ENCODE measurements at regions not wholly inside any gene's neighbourhood (a gene's known extent, or its start where the extent isn't known, plus 50 kb on each side); places are given as distances from the start of the nearest gene placed in this dataset.

DNA sequence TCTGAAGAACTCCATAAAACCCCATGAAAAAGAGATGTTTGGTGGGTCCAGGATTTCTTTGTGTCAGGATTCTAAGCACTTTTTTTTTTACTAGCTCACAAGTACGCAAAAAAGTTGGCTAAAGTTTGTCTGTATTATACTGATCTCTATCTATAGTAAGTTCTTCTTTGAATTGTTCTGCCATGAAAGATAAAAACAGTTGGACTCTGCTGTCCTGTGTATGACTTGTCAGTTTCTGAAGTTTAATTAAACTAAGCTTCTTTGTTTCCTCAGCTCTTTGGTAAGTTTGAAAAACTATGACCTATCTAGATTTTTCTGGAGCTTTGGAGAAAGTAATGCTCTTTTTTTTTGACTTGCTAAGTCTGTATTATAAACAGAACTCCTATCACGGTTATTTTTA lies 812.2 kb upstream of the LUZP2 start:
- TF ChIP-seq, protein P1, sequence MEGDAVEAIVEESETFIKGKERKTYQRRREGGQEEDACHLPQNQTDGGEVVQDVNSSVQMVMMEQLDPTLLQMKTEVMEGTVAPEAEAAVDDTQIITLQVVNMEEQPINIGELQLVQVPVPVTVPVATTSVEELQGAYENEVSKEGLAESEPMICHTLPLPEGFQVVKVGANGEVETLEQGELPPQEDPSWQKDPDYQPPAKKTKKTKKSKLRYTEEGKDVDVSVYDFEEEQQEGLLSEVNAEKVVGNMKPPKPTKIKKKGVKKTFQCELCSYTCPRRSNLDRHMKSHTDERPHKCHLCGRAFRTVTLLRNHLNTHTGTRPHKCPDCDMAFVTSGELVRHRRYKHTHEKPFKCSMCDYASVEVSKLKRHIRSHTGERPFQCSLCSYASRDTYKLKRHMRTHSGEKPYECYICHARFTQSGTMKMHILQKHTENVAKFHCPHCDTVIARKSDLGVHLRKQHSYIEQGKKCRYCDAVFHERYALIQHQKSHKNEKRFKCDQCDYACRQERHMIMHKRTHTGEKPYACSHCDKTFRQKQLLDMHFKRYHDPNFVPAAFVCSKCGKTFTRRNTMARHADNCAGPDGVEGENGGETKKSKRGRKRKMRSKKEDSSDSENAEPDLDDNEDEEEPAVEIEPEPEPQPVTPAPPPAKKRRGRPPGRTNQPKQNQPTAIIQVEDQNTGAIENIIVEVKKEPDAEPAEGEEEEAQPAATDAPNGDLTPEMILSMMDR (IDR thresholded peaks at IDR 0.05): no peak
- TF ChIP-seq EZH2 (IDR thresholded peaks at IDR 0.05) (no peak), EZH2phosphoT487 (IDR thresholded peaks at IDR 0.05) (no peak)

Data from neural progenitor cell (in vitro differentiated cells).